ENCODE measurements at regions not wholly inside any gene's neighbourhood (a gene's known extent, or its start where the extent isn't known, plus 50 kb on each side); places are given as distances from the start of the nearest gene placed in this dataset.

DNA sequence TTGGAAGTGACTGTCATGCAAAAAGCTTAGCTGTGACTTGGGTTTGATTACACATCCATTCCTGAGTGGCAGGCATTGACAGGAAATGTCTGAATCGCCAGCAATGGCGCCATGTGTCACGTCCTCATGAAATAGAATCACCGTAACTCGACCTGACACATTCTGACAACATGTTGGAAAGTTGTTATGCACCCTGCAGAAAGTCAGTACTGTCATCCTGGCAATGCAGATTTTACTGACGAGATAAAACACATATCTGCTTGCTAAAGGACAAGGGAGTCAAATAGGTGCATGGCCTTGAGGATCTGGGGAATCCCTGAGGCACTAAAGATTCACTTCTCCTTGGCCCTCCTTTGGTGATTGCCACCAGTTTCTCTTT lies 344.2 kb downstream of the SPATA31D1 start:
- Histone ChIP-seq H3K27me3 (ENCODE audit: control insufficient read depth in 2 of 2, insufficient read depth in 2 of 2, low read length in 2 of 2) (no peaks in the 10 kb centered on the region), H3K9ac (ENCODE audit: insufficient read depth in 1 of 2, low read depth in 2 of 2, low read length in 2 of 2) (no peak overlapping the region), H3K4me2 (ENCODE audit: insufficient read depth, low read length) (no peak overlapping the region), H3K27ac (ENCODE audit: extremely low read depth, low read depth, low read length) (no peak overlapping the region), H3K9me1 (ENCODE audit: control insufficient read depth, insufficient read depth, low read length) (no peaks in the 10 kb centered on the region), H3K9me3 (replicated peaks; ENCODE audit: control insufficient read depth, insufficient read depth, low read depth, low read length) (no peaks in the 10 kb centered on the region), H4K20me1 (replicated peaks; ENCODE audit: control insufficient read depth, insufficient read depth, low read length) (no peaks in the 10 kb centered on the region), H3K4me3 (no peak overlapping the region), H3K79me2 (ENCODE audit: control insufficient read depth, insufficient read depth, low read length) (no peaks in the 10 kb centered on the region), H3K4me1 (replicated peaks in 1 of 2; ENCODE audit: control insufficient read depth in 2 of 2, insufficient read depth in 2 of 2, low read length in 2 of 2) (no peaks in the 10 kb centered on the region), H3K36me3 (ENCODE audit: control insufficient read depth, insufficient read depth, low read length) (no peaks in the 10 kb centered on the region), H2AFZ (ENCODE audit: low read depth, low read length) (no peak overlapping the region)
- in situ Hi-C loops (cut with MboI) (no loop called here), intact Hi-C loops (cut with micrococcal nuclease) (no loop called here)
- no TSS peak for BruUV-seq (replicated peaks)
- DNase-seq (ENCODE audit: extremely low read depth in 1 of 4, low spot score in 3 of 4) (no peak), ATAC-seq (no peak), FAIRE-seq (no peak)
- ChIA-PET CTCF (ENCODE audit: low intra/inter-chr PET ratio) (no interaction called here), POLR2A (no interaction called here)
- 0% methylated on average over 6 of the region's 6 CpGs for WGBS (ENCODE audit: insufficient coverage, low coverage, missing lambda C conversion rate)
- TF ChIP-seq, protein P1, sequence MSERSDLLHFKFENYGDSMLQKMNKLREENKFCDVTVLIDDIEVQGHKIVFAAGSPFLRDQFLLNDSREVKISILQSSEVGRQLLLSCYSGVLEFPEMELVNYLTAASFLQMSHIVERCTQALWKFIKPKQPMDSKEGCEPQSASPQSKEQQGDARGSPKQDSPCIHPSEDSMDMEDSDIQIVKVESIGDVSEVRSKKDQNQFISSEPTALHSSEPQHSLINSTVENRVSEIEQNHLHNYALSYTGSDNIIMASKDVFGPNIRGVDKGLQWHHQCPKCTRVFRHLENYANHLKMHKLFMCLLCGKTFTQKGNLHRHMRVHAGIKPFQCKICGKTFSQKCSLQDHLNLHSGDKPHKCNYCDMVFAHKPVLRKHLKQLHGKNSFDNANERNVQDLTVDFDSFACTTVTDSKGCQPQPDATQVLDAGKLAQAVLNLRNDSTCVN (CRISPR knock-in tag; IDR thresholded peaks at IDR 0.05), result no peak
- TF ChIP-seq HDAC1 (IDR thresholded peaks at IDR 0.05), result no peak

DNA sequence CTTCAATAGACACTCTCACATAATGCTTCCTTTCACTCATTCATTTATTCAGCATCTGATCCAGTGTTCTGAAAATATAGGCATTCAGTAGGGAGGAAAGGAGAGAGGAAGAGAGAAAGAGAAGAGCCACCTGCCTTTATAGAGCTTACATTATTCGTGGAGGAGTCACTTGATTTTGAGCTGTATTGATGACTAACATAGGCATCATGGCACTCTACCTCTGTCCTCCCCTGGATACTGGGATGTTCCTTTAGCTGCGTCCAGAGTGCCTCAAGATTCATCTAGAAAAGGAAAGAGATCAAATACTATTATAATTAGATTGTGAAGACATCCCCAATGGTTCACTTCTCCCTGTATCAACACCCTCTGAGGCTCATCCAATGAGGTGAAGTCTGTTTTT lies 345.1 kb downstream of the SPATA31D1 start:
- CTCF ChIA-PET (ENCODE audit: low intra/inter-chr PET ratio), result no interaction called here
- Histone ChIP-seq H3K9me1 (ENCODE audit: control insufficient read depth, insufficient read depth, low read length) (no peaks in the 10 kb centered on the region), H3K79me2 (ENCODE audit: control insufficient read depth, insufficient read depth, low read length) (no peaks in the 10 kb centered on the region), H3K9ac (ENCODE audit: insufficient read depth in 1 of 2, low read depth in 2 of 2, low read length in 2 of 2) (no peak overlapping the region), H3K4me3 (no peak overlapping the region), H3K4me1 (replicated peaks in 1 of 2; ENCODE audit: control insufficient read depth in 2 of 2, insufficient read depth in 2 of 2, low read length in 2 of 2) (no peaks in the 10 kb centered on the region), H3K27me3 (ENCODE audit: control insufficient read depth in 2 of 2, insufficient read depth in 2 of 2, low read length in 2 of 2) (no peaks in the 10 kb centered on the region), H3K36me3 (ENCODE audit: control insufficient read depth, insufficient read depth, low read length) (no peaks in the 10 kb centered on the region), H3K4me2 (ENCODE audit: insufficient read depth, low read length) (no peak overlapping the region), H4K20me1 (replicated peaks; ENCODE audit: control insufficient read depth, insufficient read depth, low read length) (no peaks in the 10 kb centered on the region), H3K27ac (ENCODE audit: extremely low read depth, low read depth, low read length) (no peak overlapping the region), H3K9me3 (replicated peaks; ENCODE audit: control insufficient read depth, insufficient read depth, low read depth, low read length) (no peaks in the 10 kb centered on the region), H2AFZ (ENCODE audit: low read depth, low read length) (no peak overlapping the region)
- TF ChIP-seq TAF7 (tag; IDR thresholded peaks at IDR 0.05), result no peak
- no peak for TF ChIP-seq ZKSCAN3 (CRISPR knock-in tag; IDR thresholded peaks at IDR 0.05)
- TF ChIP-seq ZFP91 (CRISPR knock-in tag; IDR thresholded peaks at IDR 0.05), result no peak
- in situ Hi-C loops (cut with MboI), result no loop called here
- no peak for DNase-seq (ENCODE audit: extremely low read depth in 1 of 4, low spot score in 3 of 4)
- POLR2A ChIA-PET, result no interaction called here
- intact Hi-C loops (cut with micrococcal nuclease), result no loop called here
- no peak for FAIRE-seq
- 0% methylated on average over 2 of the region's 2 CpGs for WGBS (ENCODE audit: insufficient coverage, low coverage, missing lambda C conversion rate)
- no peak for ATAC-seq
- BruUV-seq (replicated peaks), result no TSS peak

Measured in K562 (cell line).